Stimulated activated CD4-positive, alpha-beta T cell treated with anti-CD3 and anti-CD28 coated beads, Interleukin-4, amount 100 ng/mL, for 4 hours (primary cell): ENCODE measurements at regions not wholly inside any gene's neighbourhood (a gene's known extent, or its start where the extent isn't known, plus 50 kb on each side); places are given as distances from the start of the nearest gene placed in this dataset.
"Not testable (repeated sequence)": the region's sequence is repeated elsewhere in the genome, so short reads cannot be mapped to it uniquely, and the experiment has no call there.

ENCODE experiments used
- DNase-seq, 2 experiments: peaks; one replicate each; pipeline ENCODE4 v3.0.0-alpha.2; 2020

DNA sequence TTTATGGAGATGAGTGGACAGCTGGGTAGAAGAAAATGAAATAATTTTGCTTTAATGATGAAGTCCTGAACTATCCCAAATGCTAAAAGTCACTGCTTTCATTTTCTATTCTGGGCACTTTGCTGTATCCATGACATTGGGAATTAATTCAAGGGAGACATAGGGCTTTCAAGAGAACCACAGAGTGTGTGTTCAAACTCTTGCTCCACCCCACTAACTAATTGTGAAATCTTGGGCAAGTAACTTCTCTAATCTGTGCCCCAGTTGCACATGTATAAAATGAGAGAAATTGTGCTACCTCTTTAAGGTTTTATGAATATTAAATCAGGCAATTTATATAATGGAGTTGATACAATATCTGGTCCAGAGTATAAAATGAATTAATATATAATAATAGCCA, 1422.0 kb downstream of the ADGRL3 start:
- DNase-seq: no peak

DNA sequence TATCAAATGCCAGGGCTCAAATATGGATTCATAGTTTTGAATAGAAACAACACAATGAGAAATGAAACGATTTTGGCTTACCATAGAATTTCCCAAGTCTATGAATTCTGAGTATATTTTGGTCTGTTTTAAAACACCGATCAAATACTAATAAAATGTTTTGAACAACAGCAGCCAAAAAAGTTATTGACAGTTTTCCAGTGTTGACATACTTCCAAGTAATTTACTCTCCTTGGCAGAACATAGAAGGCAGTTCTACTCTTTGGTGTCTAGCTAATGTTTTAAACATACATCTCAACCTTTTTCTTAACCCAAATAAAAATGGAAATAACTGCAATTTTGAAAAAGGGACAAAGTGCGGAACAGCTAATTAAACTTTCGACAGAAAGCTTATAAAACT, 1419.8 kb downstream of the ADGRL3 start:
- no peak for DNase-seq

DNA sequence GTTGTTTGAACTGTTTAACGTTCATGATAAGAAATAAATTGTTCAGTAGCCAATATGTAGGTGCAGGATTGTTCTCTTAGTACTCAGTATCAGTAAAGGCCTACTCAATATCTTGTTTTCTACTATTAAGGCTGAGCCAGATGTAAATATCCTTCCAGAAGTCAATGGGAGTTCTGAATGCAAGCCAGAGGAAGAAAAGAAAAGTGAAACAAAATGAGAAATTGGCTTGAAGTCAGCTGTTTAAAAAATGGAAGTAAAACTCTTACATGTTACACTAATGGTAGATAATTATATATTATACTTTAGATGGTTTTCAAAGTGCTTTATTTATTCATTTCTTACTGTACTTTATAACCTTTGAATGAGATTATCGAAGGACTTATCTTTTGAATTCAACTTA, 1417.9 kb downstream of the ADGRL3 start:
- no peak for DNase-seq

DNA sequence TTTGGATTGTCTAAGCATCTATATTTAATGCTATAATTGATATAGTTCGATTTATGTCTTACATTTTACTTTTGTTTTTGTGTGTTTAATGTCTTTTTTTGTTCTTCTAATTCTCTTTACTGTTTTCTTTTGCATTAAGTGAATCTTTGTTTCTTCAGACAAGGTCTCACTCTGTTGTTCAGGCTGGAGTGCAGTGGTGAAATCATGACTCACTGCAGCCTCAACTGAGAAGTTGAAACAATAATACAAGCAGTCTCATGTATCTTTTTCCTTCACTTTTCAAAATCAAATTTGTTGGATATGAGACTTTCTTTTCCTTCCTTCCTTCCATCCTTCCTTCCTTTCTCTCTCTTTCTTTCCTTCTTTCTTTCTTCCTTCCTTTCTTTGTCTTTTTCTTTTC, 1401.6 kb downstream of the ADGRL3 start:
- DNase-seq: no peak

DNA sequence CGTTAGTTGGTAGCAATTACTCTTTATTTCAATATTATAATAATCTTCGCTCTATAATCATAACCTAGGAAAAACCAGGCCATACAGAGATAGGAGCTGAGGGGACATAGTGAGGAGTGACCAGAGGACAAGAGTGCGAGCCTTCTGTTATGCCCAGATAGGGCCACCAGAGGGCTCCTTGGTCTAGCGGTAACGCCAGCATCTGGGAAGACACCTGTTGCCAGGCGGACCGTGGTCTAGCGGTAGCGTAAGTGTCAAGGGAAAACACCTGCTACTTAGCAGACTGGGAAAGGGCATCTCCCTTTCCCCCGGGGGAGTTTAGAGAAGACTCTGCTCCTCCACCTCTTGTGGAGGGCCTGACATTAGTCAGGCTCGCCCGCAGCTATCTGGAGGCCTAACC, 1395.1 kb downstream of the ADGRL3 start:
- DNase-seq: not testable (repeated sequence)

DNA sequence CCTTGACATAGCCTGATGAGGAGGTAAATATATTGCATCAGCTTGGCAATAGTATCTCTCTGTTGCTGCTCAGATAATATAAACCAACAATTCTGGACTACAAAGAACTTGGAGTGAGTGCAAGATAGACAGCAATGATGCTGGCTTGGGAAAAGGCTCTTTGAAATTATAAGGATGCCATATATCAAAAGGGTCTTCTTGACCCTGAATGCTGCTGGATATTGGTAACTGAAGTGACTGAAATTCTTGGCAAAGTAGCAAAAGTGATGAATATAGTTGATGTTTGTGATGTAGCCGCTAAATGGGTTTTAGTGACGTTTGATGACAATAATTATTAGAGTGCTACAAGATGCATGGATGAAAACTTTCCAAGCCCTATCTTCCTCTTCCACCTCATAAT, 1391.6 kb downstream of the ADGRL3 start:
- DNase-seq: no peak

DNA sequence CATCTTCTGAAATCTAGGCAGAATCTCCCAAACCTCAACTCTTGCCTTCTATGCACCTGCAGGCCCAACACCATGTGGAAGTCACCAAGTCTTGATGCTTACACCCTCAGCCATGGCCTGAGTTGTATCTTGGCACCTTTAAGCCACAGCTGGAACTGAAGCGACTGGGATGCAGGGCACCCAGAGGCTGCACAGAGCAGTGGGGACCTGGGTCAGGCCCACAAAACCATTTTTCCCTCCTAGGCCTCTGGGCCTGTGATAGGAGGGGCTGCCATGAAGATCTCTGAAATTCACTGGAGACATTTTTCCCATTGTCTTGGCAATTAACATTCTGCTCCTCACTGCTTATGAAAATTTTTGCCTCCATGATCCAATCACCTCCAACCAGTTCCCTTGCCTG, 1388.5 kb downstream of the ADGRL3 start:
- no peak for DNase-seq

DNA sequence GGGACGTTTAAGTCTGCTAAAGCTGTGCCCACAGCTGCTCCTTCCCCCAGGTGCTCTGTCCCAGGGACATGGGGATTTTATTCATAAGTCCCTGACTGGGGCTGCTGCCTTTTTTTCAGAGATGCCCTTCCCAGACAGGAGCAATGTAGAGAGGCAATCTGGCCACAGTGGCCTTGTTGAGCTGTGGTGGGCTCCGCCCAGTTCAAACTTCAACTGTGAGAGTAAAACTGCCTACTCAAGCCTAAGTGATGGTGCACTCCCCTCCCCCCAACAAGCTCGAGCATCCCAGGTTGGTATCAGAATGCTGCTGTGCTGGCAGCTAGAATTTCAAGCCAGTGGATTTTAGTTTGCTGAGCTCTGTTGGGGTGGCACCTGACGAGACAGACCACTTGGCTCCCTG, 1371.4 kb downstream of the ADGRL3 start:
- no peak for DNase-seq

DNA sequence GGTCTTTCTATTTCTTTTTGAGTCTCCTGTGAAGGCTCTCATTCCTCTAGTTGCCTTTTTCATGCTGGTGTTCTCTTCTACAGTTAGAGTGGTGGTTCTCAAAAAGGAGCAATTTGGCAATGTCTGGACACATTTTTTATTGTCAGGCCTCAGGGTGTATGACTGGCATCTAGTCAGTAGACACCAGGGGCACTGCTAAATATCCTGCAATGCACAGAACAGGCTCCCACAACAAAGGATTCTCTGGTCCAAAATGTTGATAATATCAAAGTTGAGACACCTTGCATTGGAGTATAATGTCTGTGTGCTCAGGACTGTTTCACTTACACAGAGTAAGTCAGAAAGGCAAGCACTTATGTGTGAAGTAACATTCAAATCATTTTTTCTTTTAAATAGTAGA, 1360.7 kb downstream of the ADGRL3 start:
- no peak for DNase-seq

DNA sequence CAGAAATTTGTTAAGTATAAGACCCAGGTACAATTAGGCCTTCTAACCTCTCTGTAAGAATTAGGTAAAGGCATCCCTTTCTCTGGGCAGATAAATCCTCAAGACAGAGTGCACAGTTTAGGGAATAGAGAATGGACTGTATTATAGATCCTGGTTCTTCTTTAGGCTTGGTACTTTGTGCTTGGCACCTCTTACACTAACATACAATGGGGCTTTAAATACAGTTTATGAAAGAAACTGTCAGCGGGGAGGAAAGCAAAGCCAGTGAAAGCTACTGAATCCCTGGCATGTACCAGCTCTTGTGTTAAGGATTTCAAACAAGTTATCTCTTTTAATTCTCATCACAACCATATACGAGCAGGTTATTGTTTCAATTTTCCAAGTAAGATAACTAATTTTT, 1350.0 kb downstream of the ADGRL3 start:
- no peak for DNase-seq

DNA sequence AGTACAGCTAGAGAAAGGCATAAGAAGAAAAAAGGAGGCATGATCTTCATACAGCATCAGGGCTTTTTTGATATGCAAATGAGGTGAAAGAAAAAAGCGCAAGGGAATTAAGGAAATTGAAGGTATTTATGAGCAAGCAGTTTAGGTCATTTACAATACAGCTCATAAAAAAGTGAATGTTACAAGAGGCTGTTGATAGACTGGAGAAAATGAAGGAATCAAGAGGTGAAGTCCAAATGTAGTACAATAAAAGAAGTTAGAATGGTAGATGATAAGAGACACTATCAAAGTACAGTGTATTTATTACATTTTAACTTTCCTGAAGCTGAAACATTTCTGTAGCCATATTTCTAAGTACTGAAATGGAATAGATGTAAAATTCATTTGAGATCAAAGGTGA, 1349.5 kb downstream of the ADGRL3 start:
- DNase-seq: no peak

DNA sequence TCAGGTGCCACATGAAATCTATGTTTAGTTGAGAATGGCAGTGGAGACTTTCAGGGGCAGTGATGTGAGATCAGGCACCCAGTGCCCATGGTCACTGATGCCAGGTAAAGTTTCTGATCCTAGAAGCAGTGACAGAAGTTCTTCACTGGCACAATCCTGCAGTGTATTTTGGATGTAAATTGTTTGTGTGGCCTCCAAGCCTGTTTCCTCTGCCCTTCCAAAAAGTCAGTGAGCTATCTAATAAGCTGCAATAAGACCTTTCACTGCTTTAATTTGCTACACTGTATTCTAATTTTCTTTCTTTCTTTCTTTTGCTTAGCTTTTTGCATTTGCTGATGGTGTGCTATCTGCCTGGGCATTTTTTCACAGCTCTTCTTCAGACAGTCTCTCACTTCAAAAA, 1348.6 kb downstream of the ADGRL3 start:
- DNase-seq: no peak

DNA sequence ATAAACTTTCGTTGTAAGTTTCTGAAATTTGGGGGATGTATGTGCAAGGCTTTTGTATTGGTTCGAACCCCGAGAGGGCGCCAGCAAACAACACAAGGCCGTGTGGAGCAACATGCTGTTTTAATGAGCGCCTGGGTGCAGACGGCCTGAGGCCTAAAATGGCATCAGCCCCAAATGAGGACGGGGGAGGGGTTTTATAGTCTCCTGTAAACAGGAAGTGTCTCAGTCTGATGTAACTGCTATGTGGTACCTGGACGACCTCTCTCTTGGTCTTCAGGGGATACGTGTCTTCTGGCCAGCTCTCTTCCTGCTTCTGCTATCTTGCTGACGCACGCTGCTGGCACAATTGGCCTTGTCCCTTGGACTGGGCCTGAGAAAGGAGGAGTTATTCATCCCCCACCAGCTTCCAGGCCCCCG, 1348.0 kb downstream of the ADGRL3 start:
- no peak for DNase-seq

DNA sequence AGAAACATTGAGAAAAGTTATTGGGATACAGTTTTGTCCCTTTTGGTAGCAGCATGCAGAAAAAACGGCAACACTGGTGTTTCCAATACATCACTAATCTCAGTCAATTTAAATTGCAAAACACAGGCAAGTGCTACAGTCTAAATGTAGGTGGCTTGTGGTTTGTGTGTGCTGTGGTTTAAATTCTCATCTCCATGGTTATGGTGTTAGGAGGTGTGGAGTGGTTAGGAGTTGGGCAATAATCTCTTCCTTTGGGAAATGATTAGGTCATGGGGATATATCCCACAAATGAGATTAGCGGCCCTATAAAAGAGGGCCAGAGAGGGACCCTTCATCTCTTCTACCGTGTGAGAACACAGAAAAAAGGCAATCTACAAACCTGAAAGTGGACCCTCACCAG, 1344.3 kb downstream of the ADGRL3 start:
- no peak for DNase-seq

DNA sequence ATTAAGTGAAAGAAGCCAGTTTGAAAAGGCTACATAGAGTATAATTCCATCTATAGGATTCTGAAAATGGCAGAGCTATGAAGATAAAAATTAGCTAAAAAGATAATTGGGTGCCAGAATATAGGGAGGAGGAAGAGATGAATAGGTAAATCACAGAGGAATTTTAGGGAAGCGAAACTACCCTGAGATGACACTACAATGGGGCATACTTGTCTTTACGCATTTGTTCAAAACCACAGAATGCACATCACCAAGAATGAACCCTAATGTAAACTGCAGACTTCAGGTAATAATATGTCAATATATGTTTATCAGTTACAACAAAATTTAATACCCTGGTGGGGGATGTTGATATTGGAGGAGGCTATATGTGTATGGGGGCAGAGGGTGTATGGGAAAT, 1342.9 kb downstream of the ADGRL3 start:
- DNase-seq: no peak

DNA sequence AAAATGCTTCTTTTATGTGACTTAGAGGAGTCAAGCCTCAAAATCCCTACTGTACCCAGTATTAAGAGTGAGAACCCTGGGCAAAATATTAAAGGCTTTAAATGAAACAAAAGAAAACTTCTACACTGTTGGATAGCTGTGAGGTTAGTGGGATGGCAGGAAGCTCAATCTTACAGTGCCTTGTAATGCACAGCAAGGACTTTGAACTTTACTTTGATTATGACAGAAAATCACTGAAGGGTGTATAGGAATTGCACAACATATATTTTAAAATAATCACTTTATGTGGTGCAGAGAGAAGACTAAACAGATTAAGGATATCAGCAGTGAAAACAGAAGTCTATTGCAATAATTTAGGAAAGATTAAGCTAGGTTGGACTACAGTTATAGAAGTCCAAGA, 1333.4 kb downstream of the ADGRL3 start:
- DNase-seq: no peak

DNA sequence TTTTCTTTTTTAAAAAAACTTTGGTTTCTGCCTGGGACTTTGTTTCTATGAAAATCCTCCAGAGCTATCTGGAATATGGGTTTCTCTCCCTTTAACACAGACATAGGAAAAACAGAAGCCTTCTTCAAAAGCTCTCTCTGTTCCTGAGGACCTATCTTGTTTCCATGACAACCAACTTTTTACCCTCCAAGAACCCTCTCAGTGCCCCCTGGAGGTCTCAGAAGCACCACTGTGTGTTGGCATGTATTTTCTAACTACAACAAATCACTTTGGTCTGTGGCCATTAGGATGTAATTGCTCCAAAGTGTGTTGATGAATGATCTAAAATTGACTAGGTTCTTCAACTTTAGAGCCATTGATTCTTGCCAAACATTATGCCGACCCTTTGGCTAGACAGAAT, 1331.6 kb downstream of the ADGRL3 start:
- no peak for DNase-seq

DNA sequence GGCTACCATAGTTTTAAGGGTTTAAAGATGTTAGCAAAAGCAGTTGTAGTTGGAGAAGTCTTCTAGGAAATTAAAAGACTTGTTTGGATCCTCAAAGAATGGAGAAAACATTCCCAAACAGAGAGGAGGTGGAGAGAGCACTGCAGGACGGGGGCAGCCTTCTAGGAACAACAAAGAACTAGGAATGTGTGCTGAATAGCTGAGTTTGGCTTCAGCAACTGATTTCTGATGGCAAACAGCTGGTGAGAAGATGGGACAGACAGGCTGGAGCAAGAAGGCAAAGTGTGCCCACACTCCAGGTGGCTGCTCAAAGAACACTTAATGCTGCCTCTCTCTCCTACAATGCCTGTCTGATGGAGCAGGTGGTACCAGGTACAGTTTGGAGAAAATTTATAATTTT, 1331.1 kb downstream of the ADGRL3 start:
- DNase-seq: no peak

DNA sequence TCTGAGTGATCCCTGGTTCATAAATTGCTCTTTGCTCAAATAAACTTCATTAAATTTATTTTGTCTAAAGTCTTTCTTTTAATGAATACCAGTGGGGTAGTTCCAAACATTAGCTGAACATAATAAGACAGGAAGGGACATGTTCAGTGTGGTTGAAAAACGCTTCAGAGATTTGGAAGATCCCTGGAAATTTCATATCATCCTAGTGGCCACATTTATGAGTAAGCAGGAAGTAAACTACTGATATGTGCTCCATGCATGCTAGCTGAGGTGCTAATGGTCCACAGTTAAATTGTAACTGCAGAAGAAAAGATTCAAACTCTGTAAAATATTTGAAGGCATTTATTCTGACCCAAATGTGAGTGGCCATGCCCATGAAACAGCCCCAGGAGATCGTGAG, 1328.7 kb downstream of the ADGRL3 start:
- no peak for DNase-seq

DNA sequence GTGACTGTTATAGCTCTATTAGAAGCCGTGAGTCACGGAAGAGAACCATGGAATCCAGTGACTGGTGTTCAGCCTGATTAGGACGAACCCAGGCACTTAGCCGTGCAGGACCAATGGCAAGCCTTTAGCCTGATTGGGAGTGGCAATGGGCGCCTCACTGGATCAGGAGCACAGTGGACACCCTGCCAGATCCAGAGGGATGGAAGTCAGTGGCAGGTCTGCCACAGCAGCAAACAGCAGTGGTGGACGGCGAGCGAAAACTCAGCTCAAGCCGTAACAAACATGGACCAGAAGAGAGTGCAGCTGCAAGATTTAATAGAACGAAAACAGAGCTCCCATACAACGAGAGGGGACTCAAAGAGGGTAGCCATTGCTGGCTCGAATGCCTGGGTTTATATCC, 1326.5 kb downstream of the ADGRL3 start:
- no peak for DNase-seq

DNA sequence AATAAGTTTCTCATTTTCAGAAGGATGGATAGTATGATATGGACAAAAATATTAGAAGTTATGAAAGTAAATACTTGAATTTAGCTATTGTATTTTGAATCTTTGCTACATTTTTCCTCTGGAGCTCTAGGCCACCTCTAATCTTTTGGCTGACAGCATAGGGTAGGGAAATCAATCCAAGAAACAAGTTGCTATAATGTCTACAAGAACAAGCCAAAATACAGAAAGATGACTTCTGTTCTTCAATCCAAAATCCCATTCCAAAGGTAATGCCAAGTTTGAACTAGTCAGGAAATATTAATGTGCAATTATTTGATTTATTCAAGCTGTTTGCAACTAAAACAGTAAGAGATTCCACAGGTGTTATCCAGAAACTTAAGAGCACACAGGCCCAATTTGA, 1323.1 kb downstream of the ADGRL3 start:
- no peak for DNase-seq

DNA sequence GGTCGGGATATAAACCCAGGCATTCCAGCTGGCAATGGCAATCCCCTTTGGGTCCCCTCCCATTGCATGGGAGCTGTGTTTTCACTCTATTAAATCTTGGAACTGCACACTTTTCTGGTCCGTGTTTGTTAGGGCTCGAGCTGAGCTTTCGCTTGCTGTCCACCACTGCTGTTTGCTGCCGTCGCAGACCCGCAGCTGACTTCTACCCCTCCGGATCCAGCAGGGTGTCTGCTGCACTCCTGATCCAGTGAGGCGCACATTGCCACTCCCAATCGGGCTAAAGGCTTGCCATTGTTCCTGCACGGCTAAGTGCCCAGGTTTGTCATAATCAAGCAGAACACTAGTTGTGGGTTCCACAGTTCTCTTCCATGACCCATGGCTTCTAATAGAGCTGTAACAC, 1322.1 kb downstream of the ADGRL3 start:
- DNase-seq: no peak

DNA sequence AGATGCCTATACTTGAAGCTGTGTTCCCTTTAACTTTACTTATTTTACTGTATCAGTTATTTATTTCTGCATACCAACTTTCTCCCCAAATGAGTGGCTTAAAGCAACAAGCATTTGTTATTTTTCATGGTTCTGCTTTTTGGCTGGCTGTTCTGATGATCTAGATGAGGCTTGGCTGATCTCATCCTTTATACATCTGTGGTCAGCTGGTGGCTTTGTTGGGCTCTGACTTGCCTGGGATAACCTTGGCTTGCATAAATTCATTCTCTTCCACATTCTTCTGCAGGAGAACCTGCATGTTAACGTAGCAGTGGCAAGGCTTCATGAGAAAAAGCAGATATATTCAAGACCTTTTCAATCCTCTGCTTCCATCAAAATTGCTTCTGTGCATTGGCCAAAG, 1317.6 kb downstream of the ADGRL3 start:
- DNase-seq: no peak

DNA sequence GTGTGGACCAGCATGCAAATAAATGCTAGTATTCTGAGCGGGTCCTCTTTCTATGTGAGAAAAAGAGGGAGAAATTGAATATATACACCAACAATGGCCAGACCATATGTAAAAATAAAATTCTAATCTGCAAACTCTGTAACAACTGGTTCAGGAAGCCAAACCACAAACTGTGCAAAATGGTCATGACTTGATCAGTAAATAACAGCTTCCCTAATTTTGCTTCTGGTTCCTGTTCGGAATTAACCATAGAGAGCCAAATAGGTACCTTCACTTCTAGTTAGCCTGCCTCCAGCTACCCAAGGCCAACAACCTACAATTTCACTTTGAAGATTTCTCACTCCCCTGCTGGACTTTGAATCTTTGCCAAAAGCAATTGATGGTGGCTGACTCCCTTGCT, 1313.2 kb downstream of the ADGRL3 start:
- no peak for DNase-seq

DNA sequence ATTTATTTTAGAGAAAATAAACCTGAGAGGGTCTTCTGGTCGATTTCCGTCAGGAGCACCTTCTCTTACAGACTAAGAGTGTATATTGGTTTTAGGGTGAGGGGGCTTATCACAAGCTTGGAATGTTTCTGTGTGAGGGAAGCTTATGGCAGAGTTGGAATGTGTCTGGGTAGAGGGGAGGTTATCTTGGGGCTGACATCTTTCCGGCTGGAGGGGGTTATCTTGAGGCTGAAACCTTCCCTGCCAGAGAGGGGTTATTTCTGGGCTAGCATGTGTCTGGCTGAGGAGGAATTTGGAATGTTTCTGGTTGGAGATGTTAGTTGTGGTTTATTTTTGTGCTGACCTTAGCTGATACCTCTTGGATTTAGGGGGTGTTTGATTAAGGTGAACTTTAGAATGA, 1312.1 kb downstream of the ADGRL3 start:
- no peak for DNase-seq

DNA sequence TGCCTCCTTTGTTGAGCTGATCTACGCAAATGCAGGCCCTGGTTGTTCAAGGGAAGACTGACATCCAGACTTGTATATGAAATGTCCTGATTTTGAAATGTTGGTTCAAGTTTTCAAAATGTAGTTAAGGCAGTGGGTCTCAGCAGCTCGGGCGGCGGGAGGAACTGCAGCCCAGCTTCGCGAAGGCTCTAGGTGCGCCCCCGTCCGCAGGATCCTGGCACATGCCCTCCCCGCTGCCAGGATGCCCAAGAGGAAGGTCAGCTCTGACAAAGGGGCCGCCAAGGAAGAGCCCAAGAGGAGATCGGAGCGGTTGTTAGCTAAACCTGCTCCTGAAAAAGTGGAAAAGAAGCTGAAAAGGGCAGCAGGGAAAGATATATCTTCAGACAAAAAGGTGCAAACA, 1310.1 kb downstream of the ADGRL3 start:
- DNase-seq: no peak
